NCI-H146 (cell line): ENCODE measurements at regions not wholly inside any gene's neighbourhood (a gene's known extent, or its start where the extent isn't known, plus 50 kb on each side); places are given as distances from the start of the nearest gene placed in this dataset.

Experiments used
- DNase-seq: peaks from one replicate; lab custom pipeline; 2025; lab: John Stamatoyannopoulos, UW

- no peak for DNase-seq
These were observed 126.7 kb upstream of the NEDD9 start for GRCh38 chr6:11358904-11359830.

- DNase-seq, result no peak
These were observed 124.8 kb upstream of the NEDD9 start for GRCh38 chr6:11357285-11357684.

GRCh38 chr6:11356404-11357155 lies 124.1 kb upstream of the NEDD9 start:
- no peak for DNase-seq

DNA sequence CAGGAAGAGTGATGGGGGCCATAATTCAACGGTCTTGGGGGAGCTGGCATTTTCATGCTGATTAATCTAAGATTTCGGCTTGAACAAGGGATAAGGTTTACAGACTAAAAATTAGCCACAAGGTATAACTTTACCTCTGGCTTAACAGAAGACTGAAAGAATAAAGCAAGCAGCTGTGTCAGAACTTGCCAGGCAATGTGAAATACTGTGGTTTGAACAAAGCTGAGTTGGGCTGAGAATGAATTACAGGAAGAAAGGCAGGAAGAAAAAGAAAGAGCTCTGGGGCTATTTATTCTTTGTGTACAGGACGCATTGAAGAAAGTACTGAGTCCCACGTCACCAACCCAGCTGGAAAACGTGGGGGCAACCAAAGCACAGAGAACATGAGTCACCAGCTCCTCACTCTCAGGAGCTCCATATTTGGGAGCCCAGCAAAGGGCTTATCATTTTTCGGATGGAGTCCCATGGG lies 121.5 kb upstream of the NEDD9 start:
- DNase-seq, result no peak

DNA sequence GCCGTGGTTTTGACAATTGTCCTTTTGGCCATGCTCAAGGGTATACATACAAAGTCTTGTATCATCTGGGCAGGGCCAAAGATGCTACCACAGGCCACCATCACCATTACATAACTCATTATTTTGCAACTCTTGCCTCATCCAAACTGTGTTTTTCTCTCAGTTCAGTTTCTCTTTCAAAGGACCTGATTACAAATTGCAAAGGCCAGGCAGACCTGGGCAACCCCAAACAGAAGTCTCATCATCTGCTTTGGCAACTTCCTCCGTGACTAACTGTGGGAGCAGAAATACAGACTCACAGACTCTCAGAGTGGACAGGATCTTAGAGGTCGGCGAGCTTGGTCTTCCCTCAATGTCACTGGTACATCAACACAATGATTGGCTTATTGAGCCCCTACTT lies 117.8 kb upstream of the NEDD9 start:
- no peak for DNase-seq

GRCh38 chr6:11349880-11350279 lies 117.4 kb upstream of the NEDD9 start:
- DNase-seq, result no peak

- DNase-seq, result no peak
These were observed 114.0 kb upstream of the NEDD9 start for GRCh38 chr6:11346516-11346915.

DNA sequence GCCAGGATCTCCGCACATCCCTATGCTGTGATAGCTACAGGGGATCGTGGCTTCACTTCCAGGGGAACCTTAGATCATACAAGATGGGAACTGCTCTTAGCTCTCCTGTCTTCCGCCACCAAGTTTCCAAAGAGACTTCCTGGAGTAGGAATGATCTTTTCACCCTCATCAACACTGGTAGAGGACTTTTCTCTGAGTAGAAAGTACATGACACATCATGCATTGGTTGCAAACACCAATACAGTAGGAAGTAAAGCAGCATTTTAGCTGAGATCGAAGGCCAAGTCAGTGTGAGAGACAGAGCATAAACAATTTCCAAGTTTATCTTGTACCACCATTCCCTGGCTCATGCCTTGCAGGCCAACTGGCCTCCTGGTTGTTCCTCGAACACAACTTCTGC lies 113.1 kb upstream of the NEDD9 start:
- no peak for DNase-seq

- no peak for DNase-seq
These were observed 111.7 kb upstream of the NEDD9 start for GRCh38 chr6:11343963-11344723.

GRCh38 chr6:11341867-11342266 lies 109.4 kb upstream of the NEDD9 start:
- DNase-seq, result no peak

GRCh38 chr6:11341303-11341702 lies 108.8 kb upstream of the NEDD9 start:
- no peak for DNase-seq

DNA sequence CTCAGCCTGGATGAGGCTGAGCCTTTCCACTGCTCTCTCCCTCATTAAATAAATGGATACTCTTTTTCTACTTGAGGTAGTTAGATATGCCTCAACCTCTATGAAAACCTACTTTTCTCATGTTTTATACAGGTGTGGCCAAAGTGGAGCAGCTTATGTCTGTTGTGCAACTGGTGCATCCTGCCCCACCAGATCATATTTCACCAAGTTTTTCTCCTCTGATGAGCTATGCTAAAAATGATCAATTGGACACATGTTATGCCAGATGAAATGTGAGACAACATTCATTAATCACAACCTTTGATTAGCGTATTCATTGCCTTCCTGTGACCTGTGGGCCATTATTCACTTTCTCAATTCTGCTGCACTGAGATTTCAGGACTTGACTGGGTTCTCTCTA lies 106.9 kb upstream of the NEDD9 start:
- no peak for DNase-seq

DNA sequence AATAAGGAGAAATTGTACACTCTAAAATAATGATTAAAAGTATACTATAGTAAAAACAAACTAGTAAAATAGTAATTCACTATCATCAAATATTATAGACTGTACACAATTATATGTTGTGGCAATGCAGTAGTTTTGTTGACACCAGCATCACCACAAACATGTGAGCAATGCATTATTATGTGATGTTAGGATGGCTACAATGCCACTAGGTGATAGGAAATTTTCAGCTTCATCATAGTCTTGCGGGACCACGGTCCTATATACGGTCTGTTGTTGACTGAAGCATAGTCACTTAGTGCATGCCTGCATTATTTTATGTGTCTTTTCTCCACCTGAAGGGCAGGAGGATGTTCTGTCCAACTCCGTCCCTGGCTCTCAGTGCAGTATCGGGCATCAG lies 104.8 kb upstream of the NEDD9 start:
- no peak for DNase-seq

DNA sequence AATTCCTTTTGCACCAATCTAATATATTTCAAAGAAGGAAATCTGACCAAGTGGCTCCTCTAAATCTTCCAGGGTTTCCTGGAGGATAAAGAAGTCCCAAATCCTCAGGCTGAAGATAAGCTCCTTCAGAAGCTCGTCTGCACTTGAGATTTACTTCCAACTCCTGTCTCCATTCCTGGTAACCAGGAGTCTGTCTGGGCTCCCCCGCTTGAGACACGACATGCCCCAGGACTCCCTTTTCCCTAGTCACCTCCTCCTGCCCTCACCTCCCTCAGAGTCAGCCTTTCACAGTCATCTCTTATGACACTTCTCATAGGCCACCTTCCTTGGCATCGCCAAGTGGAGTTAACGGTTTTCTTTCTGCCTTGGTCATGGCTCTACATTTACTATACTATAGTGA lies 103.4 kb upstream of the NEDD9 start:
- no peak for DNase-seq

DNA sequence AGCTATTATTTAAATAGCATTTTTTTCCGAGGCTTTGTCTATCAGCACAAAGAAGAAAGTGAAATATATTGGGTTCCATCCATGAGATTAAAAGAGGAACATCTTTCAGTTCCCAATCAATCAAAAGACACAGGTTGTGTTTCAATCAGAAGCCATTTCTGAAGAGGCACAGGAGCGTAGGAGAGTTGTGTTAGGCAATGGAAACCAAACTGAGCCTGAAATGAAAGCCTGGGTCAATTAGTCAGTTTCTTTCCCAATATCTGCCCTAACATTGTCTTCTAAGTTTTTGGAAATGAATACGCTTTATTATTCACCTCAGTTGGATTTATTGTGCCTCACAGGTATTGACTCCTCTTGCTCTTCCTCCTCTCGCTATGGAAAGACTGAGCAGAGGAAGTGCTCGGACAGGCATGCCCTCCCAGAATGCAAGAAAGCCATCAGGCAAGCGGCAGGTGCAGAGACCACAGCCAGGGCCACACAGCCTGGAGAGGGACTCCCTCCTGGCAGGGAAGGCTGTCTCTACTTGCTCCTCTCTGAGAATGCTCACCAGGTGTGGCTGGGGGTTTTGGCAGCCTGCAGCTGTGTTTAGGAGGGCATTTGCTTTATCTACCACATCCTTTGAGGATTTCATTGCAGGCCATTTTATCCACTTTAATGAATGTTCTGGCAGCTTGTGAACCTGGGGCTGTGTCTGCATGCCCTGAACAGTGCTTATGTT lies 100.8 kb upstream of the NEDD9 start:
- no peak for DNase-seq

DNA sequence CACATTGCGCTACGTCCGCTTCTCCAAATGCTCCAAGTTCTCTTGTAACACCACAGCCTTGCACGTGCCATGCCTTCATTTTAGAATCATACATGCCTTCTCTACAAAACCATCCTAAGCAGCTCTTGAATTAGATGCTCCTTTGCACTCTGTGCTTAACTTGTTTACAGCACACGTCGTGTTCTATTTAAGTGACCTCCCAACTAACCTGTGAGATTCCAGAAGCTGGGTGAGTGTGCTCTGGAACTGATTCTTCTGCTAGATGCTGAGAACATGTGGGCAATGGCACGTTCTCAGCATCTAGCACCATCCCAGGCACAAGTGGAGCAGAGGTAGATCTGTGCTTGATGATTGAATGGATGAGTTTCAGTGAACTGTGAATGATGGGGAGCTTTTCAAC lies 100.0 kb upstream of the NEDD9 start:
- no peak for DNase-seq

GRCh38 chr6:11331111-11331510 lies 98.6 kb upstream of the NEDD9 start:
- no peak for DNase-seq

DNA sequence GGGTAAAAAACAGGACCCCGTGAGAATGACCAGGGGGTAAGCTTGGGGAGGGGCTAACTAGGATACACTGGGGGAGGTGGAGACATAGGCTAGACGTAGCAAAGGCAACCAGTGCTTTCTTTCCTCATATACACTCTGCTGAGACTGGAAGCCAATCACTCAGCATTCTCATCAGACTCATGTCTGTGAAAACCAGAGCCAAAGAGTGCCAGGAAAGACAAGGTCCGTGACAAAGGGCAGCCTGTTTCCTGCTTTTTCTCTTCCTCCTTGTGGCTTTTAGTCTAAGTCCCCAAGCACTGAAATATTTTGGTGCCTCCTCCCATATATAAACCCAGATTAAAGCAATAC lies 97.9 kb upstream of the NEDD9 start:
- no peak for DNase-seq

- no peak for DNase-seq
These were observed 97.4 kb upstream of the NEDD9 start for GRCh38 chr6:11329726-11330412.

DNA sequence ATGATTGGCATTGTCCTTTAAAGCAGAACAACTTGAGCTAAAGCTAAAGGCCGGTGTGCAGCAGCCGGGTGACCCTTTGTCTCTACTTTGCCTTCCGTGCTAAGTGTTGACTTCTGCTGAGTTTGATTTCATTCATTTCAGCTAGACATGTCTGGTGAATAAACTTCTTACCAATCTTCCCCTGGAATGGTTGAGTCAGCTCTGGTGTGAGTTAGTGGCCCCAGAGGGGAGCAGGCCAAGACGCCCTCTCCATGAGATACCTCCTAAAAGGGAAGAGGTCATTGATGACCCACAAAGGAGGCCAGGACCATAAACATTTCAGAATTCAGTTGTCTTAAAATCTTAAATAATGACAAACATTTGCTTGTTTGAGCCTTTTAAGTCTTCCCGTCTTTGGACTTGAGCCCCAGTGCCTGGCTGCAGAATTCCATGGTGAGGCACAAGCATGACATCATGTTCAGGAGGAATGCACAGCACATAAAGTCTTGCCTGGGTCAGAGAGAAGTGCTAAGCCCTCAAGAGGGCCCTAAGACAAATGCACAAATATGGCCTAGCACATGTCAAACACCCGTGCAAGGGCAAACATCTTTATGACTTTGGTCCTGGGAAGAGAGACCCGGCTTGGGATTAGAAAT lies 96.3 kb upstream of the NEDD9 start:
- DNase-seq, result no peak

GRCh38 chr6:11327961-11328360 lies 95.5 kb upstream of the NEDD9 start:
- no peak for DNase-seq
